Stimulated activated naive CD8-positive, alpha-beta T cell treated with anti-CD3 and anti-CD28 coated beads, Interleukin-15, amount 100 ng/mL, for 72 hours (primary cell): ENCODE measurements at regions not wholly inside any gene's neighbourhood (a gene's known extent, or its start where the extent isn't known, plus 50 kb on each side); places are given as distances from the start of the nearest gene placed in this dataset.

Experiments used
- ATAC-seq: fragments of 150-1000 bp; cut with Tn5 transposase; 2 replicates; pipeline ENCODE4 v1.10.0; 2021; ENCODE audit warnings: mild to moderate bottlenecking, moderate library complexity
- DNase-seq, 2 donors: peaks; one replicate each; pipeline ENCODE4 v3.0.0; 2021 to 2022
- H3K27ac Mint-ChIP-seq, 2 donors: one replicate each; pipeline ENCODE4 v1.8.0; 2022; ENCODE audit warnings: mild to moderate bottlenecking in 2 of 2, mixed read lengths in 2 of 2, moderate library complexity in 2 of 2
- H3K27me3 Mint-ChIP-seq: one replicate; pipeline ENCODE4 v1.8.0; 2022; ENCODE audit warnings: mixed read lengths
- H3K4me1 Mint-ChIP-seq: one replicate; pipeline ENCODE4 v1.8.0; 2022; ENCODE audit warnings: mild to moderate bottlenecking, mixed read lengths
- H3K4me3 Mint-ChIP-seq, 2 donors: one replicate each; pipeline ENCODE4 v1.8.0; 2022; ENCODE audit warnings: mild to moderate bottlenecking in 2 of 2, mixed read lengths in 2 of 2, moderate library complexity in 1 of 2
- H3K9me3 Mint-ChIP-seq, 2 donors: one replicate each; pipeline ENCODE4 v1.8.0; 2022; ENCODE audit warnings: mixed read lengths in 2 of 2

DNA sequence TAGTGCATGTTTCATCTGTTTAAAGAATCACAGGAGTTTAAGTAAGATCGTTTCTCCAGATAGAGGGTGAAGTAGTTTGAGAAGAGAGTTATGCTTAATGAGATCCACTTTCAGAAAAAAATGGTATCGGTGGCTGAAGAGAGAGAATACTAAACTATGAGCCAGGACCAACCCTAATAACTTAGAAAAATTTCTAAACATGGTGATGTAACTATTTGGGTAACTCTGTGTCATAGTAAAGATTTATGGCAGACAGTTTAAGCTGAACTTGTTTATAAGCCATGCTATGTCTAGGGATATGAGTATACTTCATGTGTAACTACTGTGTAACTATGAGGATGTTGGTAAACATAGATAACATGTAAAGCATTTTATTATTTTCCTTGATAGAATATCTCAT lies 489.5 kb downstream of the KCNJ2 start:
- no peak for ATAC-seq

DNA sequence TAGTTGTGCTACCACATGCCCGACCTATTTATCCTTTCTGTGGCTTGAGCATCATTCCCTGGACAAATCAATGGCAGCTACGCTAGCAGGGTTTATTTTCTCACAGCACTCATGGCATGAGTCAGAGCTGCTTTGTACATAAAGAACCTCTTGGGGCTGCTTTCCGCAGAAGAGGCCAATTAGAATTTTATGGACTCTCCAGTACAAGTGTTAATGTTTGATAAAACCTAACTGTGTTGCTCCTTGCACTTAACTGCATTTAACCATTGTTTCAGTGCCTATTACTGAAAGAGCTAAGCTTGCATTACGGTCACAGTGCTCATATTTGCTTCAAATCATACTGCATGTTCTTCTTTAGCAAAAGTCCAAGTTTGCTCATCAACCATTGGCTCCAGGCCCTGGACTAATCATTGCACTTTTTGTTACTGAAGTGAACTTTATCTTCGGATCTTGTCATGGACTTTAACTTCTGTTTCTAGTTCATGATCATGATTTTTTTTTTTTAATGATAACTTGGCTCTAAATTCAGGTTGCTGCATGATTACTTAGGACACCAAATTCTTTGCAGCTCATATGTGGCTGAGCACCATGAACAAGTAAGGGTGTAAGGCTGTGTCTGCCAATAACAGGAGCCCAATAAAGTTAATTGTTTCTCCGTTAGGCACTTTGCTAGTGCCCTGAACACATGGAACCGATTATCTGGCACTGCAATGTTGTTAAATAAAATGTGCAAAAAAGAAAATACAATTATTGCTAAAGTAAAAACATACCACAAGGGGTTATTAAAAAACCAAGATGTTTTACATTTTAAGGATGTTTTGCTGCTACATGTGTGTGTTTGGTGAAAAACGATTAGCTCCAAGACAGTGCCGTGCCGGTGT lies 492.2 kb downstream of the KCNJ2 start:
- Mint-ChIP-seq H3K27ac (no peak overlapping the region), H3K9me3 (no peaks in the 10 kb centered on the region), H3K4me1 (no peaks in the 10 kb centered on the region), H3K4me3 (no peak overlapping the region), H3K27me3 (no peaks in the 10 kb centered on the region)
- no peak for ATAC-seq
- no peak for DNase-seq

More for the DNA sequence above, 489.5 kb downstream of the KCNJ2 start:
- Mint-ChIP-seq H3K4me1 (no peaks in the 10 kb centered on the region), H3K27ac (no peak overlapping the region), H3K9me3 (no peaks in the 10 kb centered on the region), H3K27me3 (no peaks in the 10 kb centered on the region), H3K4me3 (no peak overlapping the region)
- DNase-seq, result no peak

DNA sequence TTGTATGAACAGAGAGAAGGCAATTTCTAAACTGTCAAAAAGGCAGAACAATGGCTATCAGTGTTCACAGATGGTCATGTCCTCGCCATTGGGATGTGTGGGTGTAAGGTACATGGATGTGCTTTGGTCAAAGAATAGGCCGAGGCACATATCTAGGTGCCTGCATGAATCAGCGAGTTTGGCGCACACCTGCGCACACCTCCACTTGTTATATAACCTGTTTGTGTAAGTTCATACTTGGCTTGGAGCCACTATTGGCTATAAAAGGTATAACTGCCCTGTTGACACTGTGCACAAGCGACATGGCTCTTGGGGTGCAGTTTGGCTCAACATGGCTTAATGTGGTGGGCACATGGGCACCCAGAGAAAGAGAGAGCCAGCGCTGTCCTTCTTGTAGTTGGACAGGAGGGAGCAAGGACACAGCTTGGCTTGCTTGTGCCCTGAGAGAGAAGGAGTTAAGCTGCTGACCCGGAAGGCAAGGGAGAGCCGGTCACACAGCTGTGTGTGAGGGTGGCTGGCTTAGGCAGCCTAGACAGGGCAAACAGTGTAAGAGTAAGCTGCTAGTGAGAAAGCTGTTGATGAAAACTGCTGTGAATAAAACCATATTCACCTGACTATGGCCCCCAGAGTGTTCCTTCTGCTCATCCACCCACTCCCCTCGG lies 499.1 kb downstream of the KCNJ2 start:
- no peaks in the 10 kb centered on the region for H3K27me3 Mint-ChIP-seq

DNA sequence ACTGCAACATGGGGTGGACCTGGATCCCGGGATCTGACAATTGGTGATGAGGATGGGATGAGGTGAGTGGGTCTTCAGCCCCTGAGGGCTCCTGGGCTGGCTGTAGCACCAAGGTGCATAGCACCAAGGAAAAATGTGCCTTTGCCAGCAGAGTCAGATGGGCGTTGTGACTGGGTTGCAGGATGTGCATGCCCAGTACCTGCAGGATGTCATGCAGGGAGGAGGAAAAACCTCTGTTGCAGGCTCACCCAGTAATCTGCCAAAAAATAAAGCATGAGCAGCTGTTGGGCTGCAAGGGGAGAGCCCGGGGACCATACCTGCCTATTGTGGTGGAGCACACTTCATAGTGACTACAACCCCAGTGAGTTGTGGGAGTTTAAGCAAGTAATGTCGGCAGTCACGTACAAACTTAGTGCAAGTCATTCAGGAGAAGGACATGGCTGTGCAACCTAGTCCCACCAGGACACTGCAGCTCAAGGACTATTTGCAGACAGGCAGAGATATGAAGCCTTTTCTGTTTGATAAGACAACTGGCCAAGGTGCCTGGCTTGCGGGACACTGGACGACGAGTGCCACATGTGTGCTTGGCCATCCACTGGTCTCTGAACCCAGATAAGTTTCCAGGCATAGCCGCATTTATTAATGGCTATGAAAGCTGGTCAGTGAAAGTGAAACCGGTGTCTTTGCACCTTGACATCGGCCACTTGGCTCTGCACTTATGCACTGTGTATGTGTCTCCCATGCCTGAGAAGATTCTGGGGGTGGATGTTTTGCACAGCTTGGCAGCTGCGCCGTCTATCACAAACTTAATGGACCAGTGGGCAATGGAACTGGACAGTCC lies 499.8 kb downstream of the KCNJ2 start:
- Mint-ChIP-seq H3K4me3 (no peak overlapping the region), H3K27me3 (no peaks in the 10 kb centered on the region), H3K4me1 (no peaks in the 10 kb centered on the region), H3K27ac (no peak overlapping the region), H3K9me3 (no peaks in the 10 kb centered on the region)
- ATAC-seq, result no peak
- no peak for DNase-seq

More for the DNA sequence above, 499.1 kb downstream of the KCNJ2 start:
- Mint-ChIP-seq H3K27ac (no peak overlapping the region), H3K4me1 (no peaks in the 10 kb centered on the region), H3K9me3 (no peaks in the 10 kb centered on the region), H3K4me3 (no peak overlapping the region)
- ATAC-seq (no peak), DNase-seq (no peak)

DNA sequence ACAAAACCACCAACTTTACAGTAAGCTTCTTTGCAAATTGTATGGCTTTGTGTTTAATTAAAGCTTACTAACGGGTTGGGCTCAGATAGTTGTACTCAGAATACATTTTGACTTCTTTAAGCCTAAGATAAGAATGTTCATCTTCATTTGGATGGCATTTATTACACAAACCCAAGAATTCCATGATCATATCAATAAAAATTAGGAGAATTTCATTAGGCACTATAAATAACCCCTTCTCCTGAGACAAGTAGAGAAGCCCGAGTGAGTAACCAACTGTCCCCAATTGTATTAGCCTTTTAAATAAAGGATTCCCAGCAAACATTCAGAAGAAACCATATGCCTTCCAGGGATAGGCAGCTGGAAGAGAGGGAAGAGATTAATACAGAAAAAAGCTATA lies 504.7 kb downstream of the KCNJ2 start:
- Mint-ChIP-seq H3K27ac (no peak overlapping the region), H3K4me1 (no peaks in the 10 kb centered on the region), H3K27me3 (no peaks in the 10 kb centered on the region), H3K9me3 (no peaks in the 10 kb centered on the region), H3K4me3 (no peak overlapping the region)
- ATAC-seq (no peak), DNase-seq (no peak)

DNA sequence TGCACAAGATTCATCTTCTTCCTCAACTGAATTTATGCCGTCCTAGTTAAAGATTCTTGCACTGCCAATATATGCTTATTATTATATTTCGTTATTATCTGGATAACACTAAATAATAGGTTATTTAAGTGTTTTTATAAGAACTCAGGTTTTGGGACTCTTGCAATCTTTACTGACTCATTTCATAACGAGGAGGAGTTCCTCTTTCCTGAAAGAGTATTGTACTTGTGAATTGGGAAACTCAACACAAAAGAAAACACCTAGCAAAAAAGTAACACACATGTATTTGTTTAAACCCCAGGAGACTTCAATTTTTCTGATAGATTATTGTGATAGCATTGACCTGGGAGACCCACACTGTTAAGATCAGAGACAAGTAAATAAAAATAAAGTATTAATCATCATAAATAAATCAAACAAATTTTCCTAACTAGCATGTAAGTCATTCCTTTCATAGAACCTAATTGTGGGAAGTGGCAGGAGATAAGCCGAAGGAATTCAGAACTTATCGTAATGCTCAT lies 505.8 kb downstream of the KCNJ2 start:
- Mint-ChIP-seq H3K27ac (no peak overlapping the region), H3K4me3 (no peak overlapping the region), H3K27me3 (no peaks in the 10 kb centered on the region), H3K9me3 (no peaks in the 10 kb centered on the region), H3K4me1 (no peaks in the 10 kb centered on the region)
- no peak for ATAC-seq
- DNase-seq, result no peak

DNA sequence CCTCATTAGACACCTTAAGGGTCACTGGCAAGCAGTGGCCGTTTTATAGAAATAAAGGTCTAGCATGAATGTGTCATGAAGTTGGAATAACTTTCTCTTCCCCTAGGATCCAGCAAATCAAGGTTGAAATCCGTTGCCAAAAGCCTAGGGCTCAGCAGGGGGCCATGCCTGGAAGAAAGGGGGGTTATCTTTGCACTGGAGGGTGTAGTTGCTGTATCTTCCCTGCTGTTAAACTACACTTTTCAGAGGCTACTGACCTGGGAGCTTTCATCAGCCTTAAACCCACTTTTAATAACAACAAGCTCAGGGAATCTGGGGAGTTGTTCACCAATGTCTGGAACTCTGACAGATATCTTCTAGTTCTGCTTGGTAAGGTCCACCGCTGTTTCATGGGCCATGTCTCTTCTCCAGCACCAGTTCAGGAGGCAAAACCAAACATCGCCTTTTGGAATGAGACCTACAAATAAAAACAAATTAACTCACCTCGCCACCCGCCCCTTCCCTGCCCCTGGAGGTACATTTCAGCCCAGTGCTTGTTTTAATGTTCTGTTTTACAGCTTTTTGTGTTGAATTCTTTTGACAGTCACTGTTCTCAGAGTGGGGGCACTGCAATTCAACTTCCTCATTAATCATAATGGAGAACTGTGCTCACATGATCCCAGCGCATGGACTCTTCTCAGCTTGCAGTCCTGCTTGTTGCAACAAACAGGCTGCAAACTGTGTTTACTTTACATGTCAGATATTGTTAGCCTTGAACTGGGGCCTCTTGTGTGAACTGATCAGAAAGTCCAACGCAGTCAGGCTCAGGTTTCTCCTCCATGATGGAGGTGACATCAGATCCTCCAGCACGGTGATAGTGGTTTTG lies 508.7 kb downstream of the KCNJ2 start:
- no peak overlapping the region for H3K4me3 Mint-ChIP-seq
- H3K27ac Mint-ChIP-seq, result no peak overlapping the region
- DNase-seq (no peak), ATAC-seq (no peak)
- peaks cover 8% of the 10 kb centered on the region for H3K27me3 Mint-ChIP-seq
- no peaks in the 10 kb centered on the region for H3K4me1 Mint-ChIP-seq
- H3K9me3 Mint-ChIP-seq, result no peaks in the 10 kb centered on the region

DNA sequence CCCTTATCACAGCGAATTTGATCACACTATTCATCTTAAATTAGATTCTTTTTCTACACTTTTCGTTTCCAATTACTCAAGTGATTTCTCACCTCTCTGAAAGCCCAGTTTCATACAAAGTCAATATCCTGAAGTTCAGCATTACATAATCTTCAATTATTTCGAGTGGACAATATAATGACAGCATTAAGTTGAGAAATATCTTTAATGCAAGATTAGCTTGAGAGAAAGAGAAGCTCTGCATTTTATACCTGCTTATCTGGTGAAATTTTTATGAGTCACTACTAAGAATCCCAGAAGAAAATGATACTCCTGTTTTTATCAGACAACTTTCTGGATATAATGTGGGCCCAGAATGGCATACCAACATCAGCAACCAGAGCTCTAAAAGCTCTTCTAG lies 509.6 kb downstream of the KCNJ2 start:
- Mint-ChIP-seq H3K4me1 (no peaks in the 10 kb centered on the region), H3K9me3 (no peaks in the 10 kb centered on the region), H3K27me3 (peaks cover 8% of the 10 kb centered on the region), H3K27ac (no peak overlapping the region), H3K4me3 (no peak overlapping the region)
- DNase-seq (no peak), ATAC-seq (no peak)

DNA sequence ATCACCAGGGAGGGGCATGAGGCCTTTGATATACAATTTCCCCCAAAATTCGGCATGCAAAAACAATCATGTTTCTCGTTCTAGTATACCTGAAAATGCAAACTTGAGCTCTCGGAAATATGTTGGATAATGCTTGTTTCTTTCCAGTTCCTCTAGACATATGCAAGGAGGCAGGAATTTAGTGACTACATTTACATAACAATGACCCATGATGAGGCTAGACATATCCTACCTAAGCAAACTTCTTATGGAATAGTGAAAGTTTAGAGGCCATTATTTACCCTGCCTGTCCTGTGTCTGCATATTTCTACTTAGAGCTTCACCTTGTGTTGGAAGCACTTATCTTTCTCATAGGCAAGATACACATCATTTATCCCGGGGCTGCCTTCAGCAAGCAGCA lies 514.6 kb downstream of the KCNJ2 start:
- ATAC-seq, result no peak
- H3K27ac Mint-ChIP-seq, result no peak overlapping the region
- peaks cover 8% of the 10 kb centered on the region for H3K27me3 Mint-ChIP-seq
- no peaks in the 10 kb centered on the region for H3K9me3 Mint-ChIP-seq
- no peaks in the 10 kb centered on the region for H3K4me1 Mint-ChIP-seq
- no peak for DNase-seq
- no peak overlapping the region for H3K4me3 Mint-ChIP-seq

DNA sequence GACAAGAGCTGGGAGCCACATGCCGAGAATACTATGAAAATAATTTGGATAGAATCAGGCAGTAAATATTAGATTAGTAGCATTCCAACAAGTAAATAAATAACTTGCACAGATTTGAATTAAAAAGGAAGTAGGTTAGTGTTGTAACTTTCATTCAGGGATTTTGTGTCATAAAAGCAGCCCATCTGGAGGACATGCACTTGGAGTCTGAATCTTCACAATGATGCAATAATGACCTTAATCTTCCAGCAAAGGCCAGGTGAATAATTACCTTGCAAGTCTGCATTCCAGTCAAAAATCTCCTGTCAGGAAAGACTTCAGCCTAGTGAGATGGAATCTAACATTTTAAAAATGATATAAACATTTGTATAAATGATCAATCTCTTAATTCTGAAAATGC lies 518.1 kb downstream of the KCNJ2 start:
- H3K27ac Mint-ChIP-seq, result no peak overlapping the region
- H3K4me3 Mint-ChIP-seq, result no peak overlapping the region
- no peaks in the 10 kb centered on the region for H3K4me1 Mint-ChIP-seq
- peaks cover 6 to 7% of the 10 kb centered on the region in 2 donors for H3K9me3 Mint-ChIP-seq
- no peak for DNase-seq
- no peak for ATAC-seq
- peaks cover 6% of the 10 kb centered on the region for H3K27me3 Mint-ChIP-seq

DNA sequence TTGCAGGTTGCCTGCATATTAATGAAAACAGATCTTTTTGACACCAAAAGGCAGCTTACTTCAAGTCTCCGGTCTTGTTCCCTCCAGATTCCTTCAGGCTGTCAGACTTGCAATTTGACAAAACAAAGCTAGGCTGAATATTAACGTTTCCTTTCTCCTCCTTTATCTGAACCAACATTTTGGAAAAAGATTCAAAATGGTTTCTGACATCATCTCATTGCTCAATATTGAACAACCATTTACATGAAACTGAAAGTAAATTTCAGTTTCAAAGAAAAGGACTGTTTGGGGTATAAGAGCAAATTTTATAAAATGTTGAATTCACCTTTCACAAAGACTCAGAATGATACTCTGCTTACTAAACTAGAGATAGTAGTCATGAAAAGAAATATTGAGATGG lies 521.8 kb downstream of the KCNJ2 start:
- H3K27ac Mint-ChIP-seq, result no peak overlapping the region

DNA sequence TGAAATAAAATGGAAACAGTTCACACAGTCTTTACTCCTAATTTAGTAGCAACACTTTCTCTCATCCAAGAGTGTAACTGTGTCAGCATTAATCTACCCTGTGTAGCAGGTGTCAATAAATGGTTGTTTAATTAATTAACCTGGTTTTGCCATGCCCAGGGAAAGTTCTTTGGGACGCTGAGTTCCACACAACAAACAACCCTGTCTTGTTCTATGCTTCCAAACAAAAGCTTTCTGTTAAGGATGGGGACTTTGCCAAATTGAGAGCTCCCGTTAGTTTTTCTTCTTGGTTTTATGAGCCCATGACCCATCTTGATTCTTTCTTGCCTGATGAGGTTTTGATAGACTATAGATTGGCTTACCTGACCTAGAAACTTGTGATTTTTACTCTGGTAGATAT lies 530.1 kb downstream of the KCNJ2 start:
- Mint-ChIP-seq H3K4me3 (no peak overlapping the region), H3K27me3 (no peaks in the 10 kb centered on the region), H3K4me1 (no peaks in the 10 kb centered on the region), H3K9me3 (peaks cover 0 to 3% of the 10 kb centered on the region in 2 donors), H3K27ac (no peak overlapping the region)
- ATAC-seq (no peak), DNase-seq (no peak)

More for the DNA sequence above, 521.8 kb downstream of the KCNJ2 start:
- Mint-ChIP-seq H3K4me3 (no peak overlapping the region), H3K27me3 (no peaks in the 10 kb centered on the region), H3K9me3 (peaks cover 7 to 13% of the 10 kb centered on the region in 2 donors), H3K4me1 (no peaks in the 10 kb centered on the region)
- no peak for ATAC-seq
- no peak for DNase-seq

DNA sequence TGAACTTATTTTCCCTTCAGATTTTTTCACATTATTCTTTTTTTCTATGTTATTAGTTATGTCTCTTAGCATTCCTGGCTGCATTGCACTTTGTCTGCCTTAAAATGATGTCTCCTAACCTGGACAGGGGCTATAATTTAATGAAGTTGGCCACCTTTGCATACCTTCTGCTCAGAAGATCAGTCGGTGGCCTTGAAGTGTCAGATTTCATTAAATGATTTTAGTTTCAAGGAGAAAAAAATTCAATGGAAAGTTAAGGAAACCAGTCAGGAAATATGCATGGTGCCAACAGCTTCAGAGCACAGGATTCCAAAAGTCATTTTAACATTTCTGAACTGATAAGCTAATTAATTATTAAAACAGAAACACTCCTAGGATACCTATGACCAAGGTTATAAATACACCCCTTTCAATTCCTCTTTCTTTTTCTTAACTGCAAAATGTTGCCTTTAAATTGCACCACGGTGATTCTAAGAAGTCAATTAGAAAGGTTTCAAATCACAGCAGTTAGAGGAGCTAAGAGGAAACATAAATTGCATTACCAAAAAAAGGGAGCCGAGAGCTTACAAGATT lies 533.4 kb downstream of the KCNJ2 start:
- H3K27me3 Mint-ChIP-seq, result no peaks in the 10 kb centered on the region
- ATAC-seq, result no peak
- H3K4me1 Mint-ChIP-seq, result no peaks in the 10 kb centered on the region
- no peak for DNase-seq
- peaks cover 4 to 7% of the 10 kb centered on the region in 2 donors for H3K9me3 Mint-ChIP-seq
- no peak overlapping the region for H3K4me3 Mint-ChIP-seq
- H3K27ac Mint-ChIP-seq, result no peak overlapping the region

DNA sequence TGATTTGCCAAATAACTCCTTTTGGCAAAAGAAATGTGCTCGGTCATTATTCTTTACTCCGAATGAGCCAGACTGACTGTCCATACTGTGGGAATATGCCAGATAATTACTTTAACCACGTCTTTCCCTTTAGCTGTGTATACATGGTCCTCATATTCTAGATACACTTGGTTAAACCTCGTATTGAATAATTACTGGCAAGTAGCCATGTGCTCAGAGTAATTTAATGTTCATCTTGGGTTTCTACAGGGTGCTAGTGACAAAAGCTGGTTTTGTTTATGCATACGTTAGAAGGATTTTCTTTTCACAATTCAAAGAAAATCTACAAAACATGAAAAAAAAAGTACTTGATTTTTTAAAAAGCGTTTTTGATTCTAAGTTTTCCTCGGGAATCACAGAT lies 540.3 kb downstream of the KCNJ2 start:
- no peak for ATAC-seq
- H3K4me1 Mint-ChIP-seq, result no peaks in the 10 kb centered on the region
- peaks cover 4% of the 10 kb centered on the region in 2 donors for H3K9me3 Mint-ChIP-seq
- H3K27me3 Mint-ChIP-seq, result no peaks in the 10 kb centered on the region
- DNase-seq, result no peak
- H3K4me3 Mint-ChIP-seq, result no peak overlapping the region
- H3K27ac Mint-ChIP-seq, result no peak overlapping the region
